HCT116 (cell line): ENCODE measurements at regions not wholly inside any gene's neighbourhood (a gene's known extent, or its start where the extent isn't known, plus 50 kb on each side); places are given as distances from the start of the nearest gene placed in this dataset.

ENCODE experiments used
- ATAC-seq: fragments of 200-7000 bp; cut with Tn5 transposase; 2 replicates; pipeline ENCODE4 v1.9.1; 2020; ENCODE audit warnings: mild to moderate bottlenecking, moderate library complexity
- BruUV-seq: library from RNA; stranded (reverse); fragments of 400-500 nt; replicated peaks from 2 replicates; lab custom pipeline; 2021; lab: Mats Ljungman, UMichigan
- CTCF ChIA-PET: fragments of 300-600 bp; sonication (Branson Sonifier 250); formaldehyde crosslinking; loops from one replicate; lab custom pipeline; 2021; ENCODE audit warnings: antibody characterized with exemption; lab: Charles Lee
- POLR2A ChIA-PET: fragments of 300-600, 350-600 bp; sonication (Branson Sonifier 250); formaldehyde crosslinking; loops from one replicate; lab custom pipeline; 2021; ENCODE audit warnings: antibody characterized with exemption; lab: Charles Lee
- RAD21 ChIA-PET, 2 experiments: fragments of 300-600 bp; sonication (Branson Sonifier 250); formaldehyde crosslinking; loops; one replicate each; lab custom pipeline; 2023; ENCODE audit warnings: low total read pairs in 2 of 2; ENCODE audit not compliant: uncharacterized antibody in 2 of 2, unreplicated experiment in 2 of 2, low non-redundant PET in 1 of 2; lab: Charles Lee
- DNase-seq: peaks from one replicate; pipeline ENCODE4 v3.0.0-alpha.2; 2010; ENCODE audit warnings: low read depth, low spot score
- H2AFZ ChIP-seq: fragments of 200-600 bp; shearing (Covaris generic), sonication (generic); 2 replicates; pipeline ENCODE4 v1.6.1; 2017; ENCODE audit warnings: low read depth, mixed run types, mixed read lengths, antibody characterized with exemption, low read length; ENCODE audit not compliant: poor library complexity, severe bottlenecking
- H3K27ac ChIP-seq: 2 replicates; pipeline ENCODE4 v1.5.1; 2012; ENCODE audit warnings: low read depth, low read length
- H3K27me3 ChIP-seq: fragments of 200-600 bp; sonication (generic); 2 replicates; pipeline ENCODE4 v1.6.1; 2016; ENCODE audit warnings: mixed run types, low read length, mixed read lengths; ENCODE audit not compliant: insufficient read depth
- H3K36me3 ChIP-seq, 2 experiments: fragments of 200-500 bp in 1 of 2; fragments of 200-600 bp in 1 of 2; sonication (Bioruptor generic) in 1 of 2; sonication (generic) in 1 of 2; 2 replicates each; pipeline versions ENCODE4 v1.5.1 to v1.6.1; 2014 to 2016; ENCODE audit warnings: low read length in 2 of 2, inconsistent platforms in 1 of 2, mixed read lengths in 1 of 2, mixed run types in 1 of 2; ENCODE audit not compliant: insufficient read depth in 2 of 2, control insufficient read depth in 1 of 2
- H3K4me1 ChIP-seq, 2 experiments: fragments of 200-600 bp in 1 of 2; sonication (generic) in 1 of 2; 2 replicates each; pipeline versions ENCODE4 v1.5.1 to v1.6.1; 2012 to 2017; ENCODE audit warnings: low read length in 2 of 2, inconsistent platforms in 1 of 2, mild to moderate bottlenecking in 1 of 2, mixed read lengths in 1 of 2, mixed run types in 1 of 2, moderate library complexity in 1 of 2; ENCODE audit not compliant: insufficient read depth in 2 of 2, control insufficient read depth in 1 of 2
- H3K4me2 ChIP-seq: fragments of 200-600 bp; sonication (generic); 2 replicates; pipeline ENCODE4 v1.6.1; 2017; ENCODE audit warnings: mixed run types, low read length, mixed read lengths
- H3K4me3 ChIP-seq, 2 experiments: fragments of 200-600 bp in 1 of 2; sonication (generic) in 1 of 2; replicated peaks in 1 of 2; 2 replicates each; pipeline ENCODE4 v1.5.1; 2011 to 2016; ENCODE audit warnings: low read length in 2 of 2, control low read depth in 1 of 2, low read depth in 1 of 2, mild to moderate bottlenecking in 1 of 2, mixed read lengths in 1 of 2, mixed run types in 1 of 2
- H3K79me2 ChIP-seq: fragments of 200-600 bp; sonication (generic); 2 replicates; pipeline ENCODE4 v1.6.1; 2017; ENCODE audit warnings: mild to moderate bottlenecking, mixed run types, low read length, moderate library complexity, mixed read lengths; ENCODE audit not compliant: insufficient read depth
- H3K9ac ChIP-seq: fragments of 200-600 bp; sonication (generic); 2 replicates; pipeline ENCODE4 v1.6.1; 2016; ENCODE audit warnings: low read length, mixed read lengths
- H3K9me2 ChIP-seq: fragments of 200-600 bp; sonication (generic), shearing (Covaris generic); 2 replicates; pipeline ENCODE4 v1.6.1; 2017; ENCODE audit warnings: mixed run types, mild to moderate bottlenecking, moderate library complexity; ENCODE audit not compliant: insufficient read depth
- H3K9me3 ChIP-seq, 2 experiments: fragments of 200-500 bp in 1 of 2; fragments of 200-600 bp in 1 of 2; sonication (Bioruptor generic) in 1 of 2; sonication (generic) in 1 of 2; 2 replicates each; pipeline ENCODE4 v1.6.1; 2014 to 2017; ENCODE audit warnings: low read length in 2 of 2, mixed read lengths in 2 of 2, inconsistent platforms in 1 of 2, low read depth in 1 of 2, mild to moderate bottlenecking in 1 of 2, mixed run types in 1 of 2, moderate library complexity in 1 of 2; ENCODE audit not compliant: control insufficient read depth in 1 of 2, insufficient read depth in 1 of 2
- H4K20me1 ChIP-seq: fragments of 200-600 bp; sonication (generic), shearing (Covaris generic); 2 replicates; pipeline ENCODE4 v1.6.1; 2017; ENCODE audit warnings: mixed run types, mild to moderate bottlenecking, moderate library complexity; ENCODE audit not compliant: insufficient read depth
- CBX3 ChIP-seq: IDR thresholded peaks from 2 replicates; pipeline ENCODE4 v1.6.1; 2012; ENCODE audit warnings: low read depth
- CEBPB ChIP-seq: IDR thresholded peaks from 2 replicates; pipeline ENCODE4 v1.6.1; 2012; ENCODE audit warnings: low read depth
- EGR1 ChIP-seq: IDR thresholded peaks from 2 replicates; pipeline ENCODE4 v1.6.1; 2012; ENCODE audit warnings: low read depth
- ELF1 ChIP-seq: IDR thresholded peaks from 2 replicates; pipeline ENCODE4 v1.6.1; 2012; ENCODE audit warnings: low read depth, borderline replicate concordance
- EZH2 ChIP-seq: fragments of 200-600 bp; sonication (generic); IDR thresholded peaks from 2 replicates; pipeline ENCODE4 v1.6.1; 2017; ENCODE audit warnings: antibody characterized with exemption, mixed run types
- FOSL1 ChIP-seq: IDR thresholded peaks from 2 replicates; pipeline ENCODE4 v1.6.1; 2012; ENCODE audit warnings: low read depth
- JUND ChIP-seq: IDR thresholded peaks from 2 replicates; pipeline ENCODE4 v1.6.1; 2012
- POLR2A ChIP-seq: IDR thresholded peaks from 2 replicates; pipeline ENCODE4 v1.7.0; 2011; ENCODE audit warnings: borderline replicate concordance; ENCODE audit not compliant: insufficient read depth, insufficient read length; ENCODE audit errors: extremely low read depth
- POLR2AphosphoS5 ChIP-seq: IDR thresholded peaks from 2 replicates; pipeline ENCODE4 v1.6.1; 2011; ENCODE audit warnings: mild to moderate bottlenecking, low read depth, low read length, moderate library complexity
- SIN3A ChIP-seq: IDR thresholded peaks from 2 replicates; pipeline ENCODE4 v1.6.1; 2012; ENCODE audit warnings: low read depth
- SP1 ChIP-seq: IDR thresholded peaks from 2 replicates; pipeline ENCODE4 v1.6.1; 2012; ENCODE audit warnings: low read depth
- SRF ChIP-seq: IDR thresholded peaks from 2 replicates; pipeline ENCODE4 v1.6.1; 2012; ENCODE audit warnings: low read depth
- TCF7L2 ChIP-seq: IDR thresholded peaks from 2 replicates; pipeline ENCODE4 v1.7.0; 2011; ENCODE audit warnings: borderline replicate concordance, inconsistent platforms; ENCODE audit not compliant: insufficient read depth, insufficient read length; ENCODE audit errors: extremely low read depth
- ZBTB33 ChIP-seq: IDR thresholded peaks from 2 replicates; pipeline ENCODE4 v1.6.1; 2011; ENCODE audit warnings: mild to moderate bottlenecking, low read length, moderate library complexity; ENCODE audit not compliant: insufficient replicate concordance; ENCODE audit errors: extremely low read depth
- ZFX ChIP-seq: fragments of 450-650 bp; IDR thresholded peaks from 2 replicates; pipeline ENCODE4 v1.6.1; 2017
- intact Hi-C: fragments of 100-400 bp; cut with micrococcal nuclease; formaldehyde crosslinking; loops from 2 replicates; pipeline ENCODE4 v1.10.0; 2022
- TF ChIP-seq, protein P1 (sequence below), 3 experiments: fragments of 200-600 bp in 1 of 3; sonication (generic) in 1 of 3; IDR thresholded peaks in 2 of 3; conservative IDR thresholded peaks in 1 of 3; 2 replicates each; pipeline ENCODE4 v1.5.1; 2012 to 2017; ENCODE audit warnings: low read depth in 2 of 3, low read length in 2 of 3, antibody characterized with exemption in 1 of 3, borderline replicate concordance in 1 of 3, control low read depth in 1 of 3, mild to moderate bottlenecking in 1 of 3, mixed read lengths in 1 of 3, mixed run types in 1 of 3, moderate library complexity in 1 of 3; ENCODE audit not compliant: insufficient read depth in 1 of 3
- TF ChIP-seq, protein P2 (sequence below): IDR thresholded peaks from 2 replicates; pipeline ENCODE4 v1.6.1; 2012

GRCh38 chr20:50376179-50376887 lies 133.8 kb upstream of the PTPN1 start (continued):
- TF ChIP-seq CEBPB: no peak
- TF ChIP-seq, protein P1, sequence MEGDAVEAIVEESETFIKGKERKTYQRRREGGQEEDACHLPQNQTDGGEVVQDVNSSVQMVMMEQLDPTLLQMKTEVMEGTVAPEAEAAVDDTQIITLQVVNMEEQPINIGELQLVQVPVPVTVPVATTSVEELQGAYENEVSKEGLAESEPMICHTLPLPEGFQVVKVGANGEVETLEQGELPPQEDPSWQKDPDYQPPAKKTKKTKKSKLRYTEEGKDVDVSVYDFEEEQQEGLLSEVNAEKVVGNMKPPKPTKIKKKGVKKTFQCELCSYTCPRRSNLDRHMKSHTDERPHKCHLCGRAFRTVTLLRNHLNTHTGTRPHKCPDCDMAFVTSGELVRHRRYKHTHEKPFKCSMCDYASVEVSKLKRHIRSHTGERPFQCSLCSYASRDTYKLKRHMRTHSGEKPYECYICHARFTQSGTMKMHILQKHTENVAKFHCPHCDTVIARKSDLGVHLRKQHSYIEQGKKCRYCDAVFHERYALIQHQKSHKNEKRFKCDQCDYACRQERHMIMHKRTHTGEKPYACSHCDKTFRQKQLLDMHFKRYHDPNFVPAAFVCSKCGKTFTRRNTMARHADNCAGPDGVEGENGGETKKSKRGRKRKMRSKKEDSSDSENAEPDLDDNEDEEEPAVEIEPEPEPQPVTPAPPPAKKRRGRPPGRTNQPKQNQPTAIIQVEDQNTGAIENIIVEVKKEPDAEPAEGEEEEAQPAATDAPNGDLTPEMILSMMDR (IDR thresholded peaks at IDR 0.05 in 2 of 3, conservative IDR thresholded peaks at IDR 0.05 in 1 of 3; ENCODE audit: borderline replicate concordance in 1 of 3, insufficient read depth in 1 of 3, low read depth in 2 of 3, low read length in 2 of 3): no peak
- no peak for TF ChIP-seq ELF1
- no peak for TF ChIP-seq SRF
- TF ChIP-seq CBX3: no peak
- no peak for TF ChIP-seq FOSL1
- TF ChIP-seq, all 23 proteins: peak for 0

GRCh38 chr20:50376888-50377459 lies 133.2 kb upstream of the PTPN1 start:
- Histone ChIP-seq H3K9ac (peak overlapping the region; percentile 9; the same call in 1 of the 2 replicates), H3K27ac (peak overlapping the region; percentile 37; the same call in 1 of the 2 replicates), H3K9me3 (no peaks in the 10 kb centered on the region), H3K4me3 (no peak overlapping the region), H3K27me3 (no peaks in the 10 kb centered on the region), H3K9me2 (no peaks in the 10 kb centered on the region), H4K20me1 (no peaks in the 10 kb centered on the region), H2AFZ (no peak overlapping the region), H3K36me3 (no peaks in the 10 kb centered on the region), H3K4me1 (peaks cover 35 to 52% of the 10 kb centered on the region in 2 experiments), H3K4me2 (peak overlapping the region; percentile 59), H3K79me2 (no peaks in the 10 kb centered on the region)
- no TSS peak for BruUV-seq
- ChIA-PET POLR2A (no interaction called here), CTCF (no interaction called here), RAD21 (no interaction called here)
- TF ChIP-seq SP1 (peak; percentile 58), ELF1 (no peak), JUND (0 out of 2 replicates have a peak, but pooled peaks have one; percentile 45), SIN3A (no peak; the same call in 1 of the 2 replicates), FOSL1 (no peak), POLR2AphosphoS5 (peak; percentile 40), CBX3 (no peak), ZBTB33 (no peak), ZFX (peak; percentile 26; the same call in 1 of the 2 replicates), EZH2 (no peak), POLR2A (no peak), TCF7L2 (no peak), EGR1 (peak; percentile 63; the same call in 1 of the 2 replicates), SRF (no peak)
- TF ChIP-seq, protein P1 (IDR thresholded peaks at IDR 0.05 in 2 of 3, conservative IDR thresholded peaks at IDR 0.05 in 1 of 3; ENCODE audit: borderline replicate concordance in 1 of 3, insufficient read depth in 1 of 3, low read depth in 2 of 3, low read length in 2 of 3): no peak
- TF ChIP-seq, protein P2, sequence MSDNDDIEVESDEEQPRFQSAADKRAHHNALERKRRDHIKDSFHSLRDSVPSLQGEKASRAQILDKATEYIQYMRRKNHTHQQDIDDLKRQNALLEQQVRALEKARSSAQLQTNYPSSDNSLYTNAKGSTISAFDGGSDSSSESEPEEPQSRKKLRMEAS: peak; percentile 41; the same call in 1 of the 2 replicates
- intact Hi-C loops: no loop called here
- ATAC-seq (peak; percentile 50), DNase-seq (no peak)
